H9 (cell line): ENCODE measurements at regions not wholly inside any gene's neighbourhood (a gene's known extent, or its start where the extent isn't known, plus 50 kb on each side); places are given as distances from the start of the nearest gene placed in this dataset.
"Not testable (repeated sequence)": the region's sequence is repeated elsewhere in the genome, so short reads cannot be mapped to it uniquely, and the experiment has no call there.

Experiments used
- DNase-seq: peaks from one replicate; pipeline ENCODE4 v3.0.0-alpha.2; 2017
- H2AFZ ChIP-seq: one replicate; pipeline ENCODE4 v1.6.1; 2013; ENCODE audit warnings: mild to moderate bottlenecking, low read length, control low read depth, moderate library complexity
- H2AK5ac ChIP-seq: 2 replicates; pipeline ENCODE4 v1.6.1; 2013; ENCODE audit warnings: low read length, control low read depth, mixed read lengths; ENCODE audit not compliant: insufficient read length
- H2BK120ac ChIP-seq: one replicate; pipeline ENCODE4 v1.6.1; 2013; ENCODE audit warnings: low read depth, mild to moderate bottlenecking, low read length, control low read depth, inconsistent platforms; ENCODE audit not compliant: poor library complexity, severe bottlenecking
- H2BK12ac ChIP-seq: 2 replicates; pipeline ENCODE4 v1.6.1; 2013; ENCODE audit warnings: low read length, control low read depth, mixed read lengths, low read depth; ENCODE audit not compliant: insufficient read length
- H2BK15ac ChIP-seq: 2 replicates; pipeline ENCODE4 v1.6.1; 2013; ENCODE audit warnings: low read depth, low read length, control low read depth
- H2BK20ac ChIP-seq: one replicate; pipeline ENCODE4 v1.6.1; 2013; ENCODE audit warnings: low read depth, mild to moderate bottlenecking, low read length, control low read depth, inconsistent platforms; ENCODE audit not compliant: poor library complexity, severe bottlenecking
- H2BK5ac ChIP-seq: 2 replicates; pipeline ENCODE4 v1.6.1; 2013; ENCODE audit warnings: low read length, control low read depth, mixed read lengths; ENCODE audit not compliant: insufficient read length
- H3K14ac ChIP-seq: 2 replicates; pipeline ENCODE4 v1.6.1; 2013; ENCODE audit warnings: low read length, control low read depth; ENCODE audit not compliant: insufficient read depth
- H3K18ac ChIP-seq: 2 replicates; pipeline ENCODE4 v1.6.1; 2013; ENCODE audit warnings: low read depth, mild to moderate bottlenecking, mixed read lengths, low read length, control low read depth; ENCODE audit not compliant: insufficient read length
- H3K23ac ChIP-seq: 2 replicates; pipeline ENCODE4 v1.6.1; 2013; ENCODE audit warnings: low read length, control low read depth, mixed read lengths, low read depth; ENCODE audit not compliant: insufficient read length
- H3K23me2 ChIP-seq: 2 replicates; pipeline ENCODE4 v1.6.1; 2013; ENCODE audit warnings: low read depth, mild to moderate bottlenecking, mixed read lengths, low read length, control low read depth; ENCODE audit not compliant: insufficient read length, poor library complexity, severe bottlenecking
- H3K27ac ChIP-seq: 2 replicates; pipeline ENCODE4 v1.5.1; 2013; ENCODE audit warnings: low read length, control low read depth, mixed read lengths, low read depth; ENCODE audit not compliant: insufficient read length
- H3K27me3 ChIP-seq: 2 replicates; pipeline ENCODE4 v1.6.1; 2013; ENCODE audit warnings: low read length, control low read depth, inconsistent platforms; ENCODE audit not compliant: insufficient read depth
- H3K4ac ChIP-seq: 2 replicates; pipeline ENCODE4 v1.6.1; 2013; ENCODE audit warnings: low read depth, mild to moderate bottlenecking, control low read depth, inconsistent platforms, low read length, moderate library complexity
- H3K4me1 ChIP-seq: 2 replicates; pipeline ENCODE4 v1.6.1; 2013; ENCODE audit warnings: low read length, control low read depth, inconsistent platforms; ENCODE audit not compliant: insufficient read depth
- H3K4me2 ChIP-seq: 2 replicates; pipeline ENCODE4 v1.6.1; 2013; ENCODE audit warnings: low read length, control low read depth, mixed read lengths; ENCODE audit not compliant: insufficient read length, insufficient read depth
- H3K56ac ChIP-seq: 2 replicates; pipeline ENCODE4 v1.6.1; 2013; ENCODE audit warnings: low read depth, mild to moderate bottlenecking, mixed read lengths, low read length, control low read depth; ENCODE audit not compliant: insufficient read length
- H3K79me1 ChIP-seq: 2 replicates; pipeline ENCODE4 v1.6.1; 2013; ENCODE audit warnings: low read depth, mild to moderate bottlenecking, moderate library complexity, low read length, control low read depth, inconsistent platforms; ENCODE audit not compliant: insufficient read depth, poor library complexity, severe bottlenecking
- H3K79me2 ChIP-seq: 2 replicates; pipeline ENCODE4 v1.6.1; 2013; ENCODE audit warnings: low read length, control low read depth, inconsistent platforms; ENCODE audit not compliant: insufficient read depth
- H3K9ac ChIP-seq: 2 replicates; pipeline ENCODE4 v1.6.1; 2013; ENCODE audit warnings: low read length, control low read depth, mixed read lengths; ENCODE audit not compliant: insufficient read length; ENCODE audit errors: extremely low read depth
- H3K9me3 ChIP-seq: one replicate; pipeline ENCODE4 v1.6.1; 2013; ENCODE audit warnings: low read depth, low read length, inconsistent platforms; ENCODE audit not compliant: control insufficient read depth
- H3T11ph ChIP-seq: one replicate; pipeline ENCODE4 v1.6.1; 2013; ENCODE audit warnings: mild to moderate bottlenecking, low read length, control low read depth, inconsistent platforms
- H4K20me1 ChIP-seq: one replicate; pipeline ENCODE4 v1.6.1; 2013; ENCODE audit not compliant: control insufficient read depth, insufficient read length, insufficient read depth
- H4K5ac ChIP-seq: 2 replicates; pipeline ENCODE4 v1.6.1; 2013; ENCODE audit warnings: low read depth, mild to moderate bottlenecking, mixed read lengths, low read length, control low read depth; ENCODE audit not compliant: insufficient read length
- H4K8ac ChIP-seq: replicated peaks from 2 replicates; pipeline ENCODE4 v1.6.1; 2013; ENCODE audit warnings: low read length, control low read depth, mixed read lengths, low read depth; ENCODE audit not compliant: insufficient read length
- H4K91ac ChIP-seq: 2 replicates; pipeline ENCODE4 v1.6.1; 2013; ENCODE audit warnings: low read depth, mild to moderate bottlenecking, moderate library complexity, mixed read lengths, low read length, control low read depth; ENCODE audit not compliant: insufficient read length
- H3K27ac Mint-ChIP-seq, 3 experiments: 2 replicates in 2 of 3; 3 replicates in 1 of 3; pipeline ENCODE4 v1.8.0; 2020 to 2021; ENCODE audit warnings: mixed read lengths in 3 of 3, mild to moderate bottlenecking in 1 of 3, moderate library complexity in 1 of 3
- H3K27me3 Mint-ChIP-seq: 2 replicates; pipeline ENCODE4 v1.8.0; 2021; ENCODE audit warnings: low read depth, mild to moderate bottlenecking, moderate library complexity, mixed read lengths
- H3K36me3 Mint-ChIP-seq, 3 experiments: 2 replicates in 2 of 3; 3 replicates in 1 of 3; pipeline ENCODE4 v1.8.0; 2020 to 2021; ENCODE audit warnings: low read depth in 3 of 3, mixed read lengths in 3 of 3; ENCODE audit not compliant: insufficient read depth in 1 of 3
- H3K4me1 Mint-ChIP-seq, 2 experiments: 2 replicates each; pipeline ENCODE4 v1.8.0; 2020; ENCODE audit warnings: mixed read lengths in 2 of 2
- H3K4me3 Mint-ChIP-seq, 2 experiments: 2 replicates in 1 of 2; 3 replicates in 1 of 2; pipeline ENCODE4 v1.8.0; 2020 to 2021; ENCODE audit warnings: mild to moderate bottlenecking in 2 of 2, mixed read lengths in 2 of 2, moderate library complexity in 1 of 2
- H3K9me3 Mint-ChIP-seq, 2 experiments: 2 replicates in 1 of 2; 3 replicates in 1 of 2; pipeline ENCODE4 v1.8.0; 2020; ENCODE audit warnings: mild to moderate bottlenecking in 2 of 2, mixed read lengths in 2 of 2, moderate library complexity in 1 of 2
- WGBS: extraction: QIAGEN DNeasy Blood & Tissue Kit; methylation state at CpG from one replicate; pipeline ENCODE4 v1.1.7; 2013; ENCODE audit warnings: missing lambda C conversion rate, low lambda C conversion rate, mixed read lengths; ENCODE audit not compliant: insufficient read length; ENCODE audit errors: extremely low coverage; 5-methylcytosine and 5-hydroxymethylcytosine counted together

GRCh38 chr22:25335276-25335675, 115.8 kb downstream of the CRYBB2 start:
- H3K27ac Mint-ChIP-seq = peak overlapping the region in 1 of 3 experiments; percentile 3; a peak in 1 of 7 replicates
- not testable (repeated sequence) for H4K91ac ChIP-seq, H2AK5ac ChIP-seq

GRCh38 chr22:25340536-25340935, 121.1 kb downstream of the CRYBB2 start:
- DNase-seq = not testable (repeated sequence)

More at GRCh38 chr22:25335276-25335675, 115.8 kb downstream of the CRYBB2 start:
- H2BK20ac ChIP-seq, H3K27ac ChIP-seq, H3K23me2 ChIP-seq, H3K9me3 Mint-ChIP-seq, H4K20me1 ChIP-seq, DNase-seq, H3K9ac ChIP-seq, H2BK120ac ChIP-seq, H3K27me3 Mint-ChIP-seq, H4K8ac ChIP-seq, H2BK5ac ChIP-seq, H4K5ac ChIP-seq, H3K9me3 ChIP-seq, H3K18ac ChIP-seq, H3K36me3 Mint-ChIP-seq, H2AFZ ChIP-seq, H3K23ac ChIP-seq, H3K4me1 Mint-ChIP-seq, H2BK12ac ChIP-seq, H3K4me2 ChIP-seq, H3K56ac ChIP-seq, H3K14ac ChIP-seq, H3T11ph ChIP-seq, H2BK15ac ChIP-seq, H3K4me1 ChIP-seq, H3K4me3 Mint-ChIP-seq, H3K79me1 ChIP-seq, H3K79me2 ChIP-seq, H3K27me3 ChIP-seq, H3K4ac ChIP-seq: not testable (repeated sequence)
- no CpG with 5 or more reads among the region's 4 CpGs for WGBS

More at GRCh38 chr22:25340536-25340935, 121.1 kb downstream of the CRYBB2 start:
- not testable (repeated sequence) for H2AFZ ChIP-seq, H2BK15ac ChIP-seq, H3K23me2 ChIP-seq, H3K4me3 Mint-ChIP-seq, H3K27ac ChIP-seq, H2AK5ac ChIP-seq, H3K4me1 Mint-ChIP-seq, H3K27ac Mint-ChIP-seq, H3K79me2 ChIP-seq, H4K8ac ChIP-seq, H3K9ac ChIP-seq, H2BK5ac ChIP-seq, H3K4me1 ChIP-seq, H2BK20ac ChIP-seq, H3K23ac ChIP-seq, H3K27me3 ChIP-seq, H4K5ac ChIP-seq, H3K14ac ChIP-seq, H3K4me2 ChIP-seq, H3K9me3 ChIP-seq, H3T11ph ChIP-seq, H2BK120ac ChIP-seq, H3K79me1 ChIP-seq, H4K91ac ChIP-seq, H3K18ac ChIP-seq, H2BK12ac ChIP-seq, H3K56ac ChIP-seq, H4K20me1 ChIP-seq, H3K4ac ChIP-seq
- peaks cover 7 to 17% (median 14%) of the 10 kb centered on the region in 3 experiments; a peak in 4 of 7 replicates for H3K36me3 Mint-ChIP-seq
- WGBS = no CpG with 5 or more reads among the region's 5 CpGs
- H3K9me3 Mint-ChIP-seq = peaks cover 13 to 34% of the 10 kb centered on the region in 2 experiments
- H3K27me3 Mint-ChIP-seq = peaks cover 18% of the 10 kb centered on the region
